DMS114 treated with DMSO at 0.1 percent for 48 hours (cell line): ENCODE measurements at regions not wholly inside any gene's neighbourhood (a gene's known extent, or its start where the extent isn't known, plus 50 kb on each side); places are given as distances from the start of the nearest gene placed in this dataset.

Experiments
- DNase-seq: peaks from one replicate; lab custom pipeline; 2025; ENCODE audit not compliant: unreplicated experiment; lab: John Stamatoyannopoulos, UW

GRCh38 chr2:139067072-139067471, 286.9 kb upstream of the NXPH2 start:
- no peak for DNase-seq

DNA sequence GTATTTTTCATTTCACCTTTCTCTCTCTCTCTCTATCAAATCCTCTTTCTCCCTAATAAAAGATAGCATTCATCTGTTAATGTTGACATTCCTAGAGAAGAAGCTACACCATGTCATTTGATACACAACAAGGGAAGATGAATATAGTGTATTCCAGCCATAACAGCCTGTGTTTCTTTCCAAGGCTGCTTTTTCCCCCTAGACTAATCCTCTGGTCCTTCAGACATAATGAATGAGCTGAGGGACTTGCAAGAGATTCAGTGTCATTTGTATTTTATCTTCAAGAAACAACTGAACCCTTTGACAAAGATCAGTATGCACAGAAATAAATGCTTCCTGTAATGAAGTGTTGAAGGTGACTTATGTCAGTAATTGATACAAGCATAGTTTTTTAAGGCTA, 284.0 kb upstream of the NXPH2 start:
- no peak for DNase-seq

- no peak for DNase-seq
Measured at GRCh38 chr2:139059617-139060016, 279.4 kb upstream of the NXPH2 start.

- no peak for DNase-seq
Measured at GRCh38 chr2:139055202-139055601, 275.0 kb upstream of the NXPH2 start.

DNA sequence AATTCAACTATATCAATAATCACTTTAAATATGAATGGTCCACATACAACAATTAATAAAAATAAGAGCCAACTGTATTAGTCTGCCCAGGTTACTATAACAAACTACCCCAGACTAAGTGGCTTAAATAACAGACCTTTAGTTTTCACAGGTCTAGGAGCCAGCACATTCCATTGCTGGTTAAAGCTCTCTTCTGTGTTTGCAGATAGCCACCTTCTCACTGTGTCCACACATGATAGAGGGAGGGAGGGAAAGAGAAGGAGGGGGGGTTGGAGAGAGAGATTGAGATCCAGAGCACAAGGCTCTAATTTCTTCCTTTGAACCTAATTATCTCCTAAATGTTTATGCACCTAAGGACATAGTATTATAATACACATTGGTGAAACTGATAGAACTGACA, 267.8 kb upstream of the NXPH2 start:
- DNase-seq: no peak

- DNase-seq: no peak
Measured at GRCh38 chr2:139045524-139045923, 265.3 kb upstream of the NXPH2 start.

DNA sequence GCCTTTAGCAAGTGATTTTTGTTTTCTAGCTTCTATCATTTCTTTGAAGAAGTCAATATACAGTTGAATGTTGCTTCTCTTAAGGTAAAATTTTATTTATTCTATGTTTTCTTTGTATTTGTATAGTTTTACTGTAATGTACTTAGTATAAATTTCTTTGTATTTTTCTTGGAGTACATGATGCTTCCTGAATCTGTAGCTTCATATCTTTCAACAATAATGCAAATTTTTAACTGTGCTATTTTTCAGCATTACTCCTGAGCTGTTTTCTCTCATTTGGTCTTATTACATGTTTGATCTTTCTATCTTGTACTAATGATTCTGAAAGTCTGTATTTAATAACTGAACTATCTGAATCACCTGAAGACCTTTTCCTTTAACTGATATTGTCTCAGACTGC, 253.9 kb upstream of the NXPH2 start:
- no peak for DNase-seq

GRCh38 chr2:139033300-139033699, 253.1 kb upstream of the NXPH2 start:
- DNase-seq: no peak

DNA sequence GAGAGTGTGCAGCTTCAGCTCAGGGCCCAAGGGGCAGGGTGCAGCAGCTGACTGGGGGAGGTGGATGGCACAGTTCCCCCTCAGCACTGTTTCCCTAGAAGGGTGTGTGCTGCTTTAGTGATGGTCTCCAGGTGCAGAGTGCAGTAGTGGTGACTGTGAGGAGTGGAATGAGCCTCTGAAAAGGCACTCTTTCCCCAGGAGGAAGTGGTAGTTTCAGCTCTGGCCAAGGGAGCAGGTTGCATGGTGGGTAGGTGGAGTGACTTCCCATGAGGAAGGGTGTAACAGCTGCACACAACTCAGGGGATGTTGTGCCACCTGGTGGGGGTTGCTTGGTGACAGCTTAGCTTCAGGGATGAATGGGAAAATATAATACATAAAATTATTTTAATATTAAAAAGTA, 251.5 kb upstream of the NXPH2 start:
- no peak for DNase-seq

- DNase-seq: no peak
Measured at GRCh38 chr2:139020287-139020686, 240.1 kb upstream of the NXPH2 start.

- no peak for DNase-seq
Measured at GRCh38 chr2:139018252-139018651, 238.1 kb upstream of the NXPH2 start.

GRCh38 chr2:139007130-139007529, 226.9 kb upstream of the NXPH2 start:
- no peak for DNase-seq

DNA sequence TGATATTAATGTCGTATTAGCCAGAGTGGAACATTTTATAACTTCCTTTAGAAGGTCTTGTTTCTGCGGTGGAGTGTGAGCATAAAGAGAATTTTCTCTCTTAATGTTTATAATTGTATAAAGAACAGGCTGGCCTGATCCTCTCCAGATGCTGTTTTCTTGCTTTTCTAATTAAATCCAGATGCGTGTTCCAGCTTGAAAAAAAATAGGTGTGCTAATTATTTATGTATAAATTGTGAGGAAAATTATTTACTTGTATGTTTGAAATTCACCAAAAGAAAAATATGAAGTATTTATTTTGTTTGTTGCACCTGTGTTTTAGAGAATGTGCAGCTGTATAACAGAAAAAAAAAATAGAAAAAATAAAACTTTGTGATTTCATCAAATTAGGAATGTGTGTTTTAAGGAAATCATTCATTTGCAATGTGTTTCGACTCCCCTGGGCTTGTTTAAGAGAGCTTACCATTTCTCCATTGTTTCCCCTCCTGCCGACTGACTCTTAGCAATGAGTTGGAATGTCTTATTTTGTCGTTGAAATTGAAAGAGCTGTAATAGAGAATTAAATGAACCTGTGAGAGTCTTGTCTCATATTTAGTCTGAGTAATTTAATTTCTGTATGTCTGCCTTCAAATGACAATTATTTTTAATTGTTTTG, 220.1 kb upstream of the NXPH2 start:
- no peak for DNase-seq

DNA sequence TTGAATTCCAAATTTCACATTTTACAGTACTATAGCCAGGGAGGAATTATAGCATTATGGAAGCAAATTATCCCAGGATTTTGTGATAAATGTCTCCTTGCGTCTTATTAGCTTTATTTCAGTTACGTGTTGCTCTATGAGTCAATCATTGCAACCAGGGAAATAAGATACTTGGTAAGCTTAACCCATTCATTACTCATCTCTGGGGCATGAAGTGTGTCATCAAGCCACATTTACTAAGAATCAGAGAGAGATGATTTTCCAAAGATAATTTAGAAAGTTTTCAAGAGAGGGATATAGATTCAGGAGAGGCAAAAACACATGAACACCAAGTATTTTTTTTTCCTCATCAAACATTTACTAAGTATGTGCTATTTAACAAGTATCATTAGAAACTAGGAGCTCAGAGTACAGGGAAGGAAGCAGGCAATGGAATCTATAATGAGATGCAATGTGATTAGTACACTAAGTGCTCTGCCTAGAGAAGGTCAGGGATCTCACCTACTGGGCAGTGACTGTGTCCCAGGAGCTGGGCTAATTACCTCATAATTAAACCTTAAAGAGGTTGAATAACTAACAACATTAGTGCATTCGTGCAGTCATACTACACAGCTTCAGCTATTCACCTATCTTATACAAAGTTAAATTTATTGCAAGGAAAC, 217.8 kb upstream of the NXPH2 start:
- DNase-seq: no peak

DNA sequence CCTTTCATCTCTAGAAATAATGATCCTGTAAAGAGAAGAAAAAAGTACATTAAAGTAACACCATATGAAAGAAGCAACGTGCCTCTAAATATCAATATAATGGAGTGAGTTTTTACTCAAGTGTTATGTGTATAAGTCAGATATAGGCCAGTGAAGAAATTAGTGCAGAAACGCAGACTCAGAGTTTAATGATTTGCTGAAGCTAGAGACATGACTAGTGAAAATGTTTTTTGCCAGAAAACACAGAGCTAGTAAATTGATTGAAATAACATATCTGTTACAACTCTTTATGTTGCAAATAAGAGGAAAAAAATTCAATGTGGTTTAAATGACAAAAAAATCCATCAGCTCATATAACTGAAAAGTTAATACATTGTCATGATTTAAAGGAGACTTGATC, 217.2 kb upstream of the NXPH2 start:
- no peak for DNase-seq

- DNase-seq: no peak
Measured at GRCh38 chr2:138994502-138994901, 214.3 kb upstream of the NXPH2 start.

DNA sequence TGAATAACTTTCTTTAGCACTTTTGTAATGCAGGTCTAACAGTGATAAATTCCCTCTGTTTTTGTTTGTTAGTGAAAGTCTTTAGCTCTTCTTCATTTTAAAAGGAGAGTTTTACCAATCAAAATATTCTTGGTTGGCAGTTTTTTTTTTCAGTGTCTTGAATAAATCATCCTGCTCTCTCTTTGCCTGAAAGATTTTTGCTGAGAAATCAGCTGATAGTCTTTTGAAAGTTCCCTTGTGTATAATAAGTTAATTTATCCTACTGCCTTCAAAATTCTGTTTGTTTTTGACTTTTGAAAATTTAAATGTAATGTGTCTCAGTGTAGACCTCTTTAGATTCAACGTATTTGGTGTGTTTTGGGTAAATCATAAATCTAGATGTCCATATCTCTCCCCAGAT, 205.7 kb upstream of the NXPH2 start:
- DNase-seq: no peak

GRCh38 chr2:138979131-138979785, 199.1 kb upstream of the NXPH2 start:
- no peak for DNase-seq

- no peak for DNase-seq
Measured at GRCh38 chr2:138974651-138975050, 194.5 kb upstream of the NXPH2 start.

- no peak for DNase-seq
Measured at GRCh38 chr2:138964418-138964817, 184.2 kb upstream of the NXPH2 start.

DNA sequence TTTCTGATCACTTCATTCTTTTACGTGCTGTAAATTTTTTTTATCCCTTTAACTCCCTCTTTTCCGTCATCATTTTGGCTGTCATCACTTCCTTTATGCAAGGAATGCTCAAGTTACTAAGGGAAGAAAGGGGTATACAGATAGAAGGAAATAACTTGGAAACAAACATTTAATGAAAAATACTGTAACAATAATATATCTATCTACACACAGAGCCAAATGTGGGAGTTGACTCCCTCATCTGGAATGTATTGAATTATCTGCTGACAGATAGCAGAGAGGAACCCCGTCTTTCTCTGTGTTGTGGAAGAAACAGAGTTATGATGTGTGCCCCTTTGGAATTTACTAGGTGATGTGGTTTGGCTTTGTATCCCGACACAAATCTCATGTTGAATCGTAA, 182.5 kb upstream of the NXPH2 start:
- DNase-seq: no peak

DNA sequence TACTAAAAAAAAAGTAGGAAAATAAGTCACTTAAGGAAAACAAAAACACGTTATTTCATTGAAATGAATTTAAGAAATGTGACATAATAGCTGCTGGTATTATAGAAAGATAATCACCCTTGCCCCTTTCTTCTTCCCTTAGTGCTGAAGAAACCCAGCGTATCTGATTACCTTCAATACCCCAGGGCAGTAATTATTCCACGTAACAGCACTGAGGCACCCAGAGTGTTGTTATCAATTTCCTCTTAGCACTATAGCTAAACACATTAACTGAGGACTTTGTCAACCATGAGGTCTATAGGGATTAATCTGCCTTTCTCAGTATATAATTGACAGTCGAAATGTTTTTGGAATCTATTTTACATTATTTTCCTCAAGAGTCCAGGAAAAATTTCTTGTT, 180.0 kb upstream of the NXPH2 start:
- no peak for DNase-seq

DNA sequence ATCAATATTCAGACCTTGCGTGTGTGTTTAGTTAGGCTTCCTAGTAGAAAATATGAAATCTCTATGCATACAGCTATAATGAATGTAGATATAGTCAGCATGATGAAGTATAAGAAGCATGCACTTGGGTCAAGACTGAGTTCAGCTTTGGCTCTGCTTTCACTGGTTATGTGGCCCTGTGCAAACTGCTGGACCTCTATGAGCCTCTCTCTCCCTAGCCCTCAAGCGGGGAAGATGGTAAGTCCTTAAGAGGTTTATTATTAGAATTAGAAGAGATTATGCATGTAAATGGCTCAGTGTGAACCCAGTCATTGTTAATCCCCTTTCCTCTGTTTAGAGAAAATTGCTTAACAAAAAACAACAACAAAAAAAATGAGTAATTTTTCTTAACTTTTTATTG, 178.8 kb upstream of the NXPH2 start:
- no peak for DNase-seq
